ENCODE measurements at regions not wholly inside any gene's neighbourhood (a gene's known extent, or its start where the extent isn't known, plus 50 kb on each side); places are given as distances from the start of the nearest gene placed in this dataset.

DNA sequence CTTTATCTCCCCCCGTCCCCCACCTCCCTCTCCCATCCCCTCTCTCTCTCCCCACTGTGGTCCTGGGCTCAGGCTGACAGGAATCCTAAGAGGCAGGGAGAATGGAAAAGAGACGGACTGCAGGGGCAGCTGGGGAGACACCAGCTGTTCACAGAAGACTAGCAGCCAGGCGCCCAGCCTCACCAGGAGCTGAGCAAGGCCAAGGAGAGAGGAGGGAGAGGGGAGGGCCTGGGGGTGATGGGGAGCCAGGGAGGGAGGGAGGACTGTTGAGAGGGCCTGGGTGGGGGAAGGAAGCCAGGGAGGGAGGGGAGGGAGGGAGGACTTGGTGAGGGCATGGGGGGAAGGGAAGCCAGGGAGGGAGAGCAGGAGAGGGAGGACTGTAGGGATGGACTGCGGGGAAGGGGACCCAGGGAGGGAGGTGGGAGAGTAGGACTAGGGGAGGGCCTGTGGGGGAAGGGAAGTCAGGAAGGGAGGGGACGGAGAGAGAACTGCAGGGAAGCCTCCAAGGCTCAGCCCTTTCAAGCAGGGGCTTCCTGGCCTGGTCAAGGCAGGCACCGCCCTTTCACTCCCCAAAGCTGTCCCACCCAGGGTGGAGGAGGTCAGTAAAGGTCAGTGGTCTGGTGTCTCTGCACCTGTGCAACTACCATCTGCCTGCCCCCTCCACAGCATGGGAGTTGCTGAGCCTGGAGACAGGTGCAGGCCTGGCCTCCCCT lies 517.7 kb upstream of the MYT1L start:
- no peak for DNase-seq (ENCODE audit: low read depth)

GRCh38 chr2:2848198-2848597 lies 517.1 kb upstream of the MYT1L start:
- no peak for DNase-seq (ENCODE audit: low read depth)

GRCh38 chr2:2847209-2847676 lies 516.2 kb upstream of the MYT1L start:
- no peak for DNase-seq (ENCODE audit: low read depth)

DNA sequence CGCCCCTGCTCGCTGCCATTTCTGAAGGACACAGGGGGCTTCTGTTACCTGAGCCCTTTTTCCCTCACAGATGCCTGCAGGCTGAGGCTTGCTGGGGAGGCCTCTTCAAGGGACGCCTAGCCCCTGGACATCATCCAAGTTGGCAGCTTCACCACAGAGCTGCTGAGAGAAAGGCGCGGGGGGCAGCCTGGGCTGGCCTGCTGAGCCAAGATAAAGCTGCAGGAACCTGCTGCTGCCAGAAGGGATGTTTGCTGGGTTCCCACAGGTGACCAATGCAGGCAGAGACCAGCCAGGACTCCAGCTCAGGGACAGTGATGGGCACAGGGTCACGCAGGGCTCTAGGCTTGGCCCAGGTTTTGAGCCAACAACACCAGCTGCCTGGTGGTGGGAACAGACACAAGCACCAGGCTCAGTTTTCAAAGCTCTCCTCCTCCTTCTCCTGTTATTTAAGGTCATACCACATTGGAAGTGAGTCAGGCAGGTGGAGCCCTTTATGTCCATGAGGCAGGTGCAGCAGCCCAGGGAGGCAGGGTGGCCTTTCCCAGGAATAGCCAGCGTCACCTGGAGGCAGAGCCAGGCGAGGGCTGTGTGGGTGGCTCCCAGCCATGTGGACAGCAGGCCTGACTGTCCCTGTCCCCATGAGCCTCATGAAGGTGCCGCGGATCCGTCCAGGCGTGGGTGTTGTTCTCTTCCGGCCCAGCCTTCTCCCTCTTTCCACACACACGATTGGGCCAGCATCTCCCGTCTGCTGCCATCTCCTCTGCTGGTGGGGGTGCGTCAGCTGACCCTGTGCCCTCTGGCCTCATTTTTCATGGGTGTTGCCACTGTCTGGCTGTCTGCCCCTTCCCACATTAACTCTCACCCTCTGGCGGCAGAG lies 515.5 kb upstream of the MYT1L start:
- no peak for DNase-seq (ENCODE audit: low read depth)

GRCh38 chr2:2845806-2846315 lies 514.8 kb upstream of the MYT1L start:
- DNase-seq (ENCODE audit: low read depth) = no peak

DNA sequence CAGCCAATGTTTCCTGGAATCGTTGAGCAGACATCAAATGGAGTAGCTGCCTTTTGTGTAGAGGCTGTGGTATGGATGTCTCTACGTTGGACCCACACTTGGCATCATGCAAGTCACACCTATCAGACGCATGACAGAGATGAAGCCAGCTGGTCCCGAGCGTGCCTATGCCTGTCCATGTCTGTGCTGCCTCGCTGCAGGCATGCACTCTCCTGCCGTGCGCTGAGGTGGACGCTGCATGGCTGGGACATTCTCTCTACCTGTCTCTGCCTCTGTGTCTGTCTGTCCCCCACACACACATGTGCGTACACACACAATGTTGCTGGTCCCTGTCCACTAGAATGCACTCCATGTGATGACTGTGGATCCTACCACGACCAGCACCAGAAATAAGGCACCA lies 514.2 kb upstream of the MYT1L start:
- DNase-seq (ENCODE audit: low read depth) = no peak

GRCh38 chr2:2843969-2844548 lies 513.0 kb upstream of the MYT1L start:
- DNase-seq (ENCODE audit: low read depth) = no peak

GRCh38 chr2:2842466-2842865 lies 511.4 kb upstream of the MYT1L start:
- no peak for DNase-seq (ENCODE audit: low read depth)

GRCh38 chr2:2840681-2841300 lies 509.7 kb upstream of the MYT1L start:
- DNase-seq (ENCODE audit: low read depth) = no peak

GRCh38 chr2:2839782-2840531 lies 508.9 kb upstream of the MYT1L start:
- DNase-seq (ENCODE audit: low read depth) = no peak

- DNase-seq (ENCODE audit: low read depth) = no peak
Measured at GRCh38 chr2:2839393-2839781, 508.3 kb upstream of the MYT1L start.

DNA sequence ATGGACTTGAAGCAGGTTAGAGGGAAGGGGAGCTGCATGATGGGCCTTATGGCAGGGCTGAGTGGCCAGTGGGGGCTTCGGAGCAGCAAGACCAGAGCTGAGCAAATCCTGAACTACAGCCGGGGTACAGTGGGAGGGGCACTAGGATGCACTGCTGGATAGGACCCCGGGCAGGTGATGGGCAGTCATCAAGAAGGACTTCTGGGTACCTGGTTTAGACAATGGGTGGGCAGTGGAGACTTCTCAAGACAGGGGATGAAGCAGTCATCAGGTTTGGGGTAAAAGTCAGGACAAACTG lies 507.4 kb upstream of the MYT1L start:
- no peak for DNase-seq (ENCODE audit: low read depth)

DNA sequence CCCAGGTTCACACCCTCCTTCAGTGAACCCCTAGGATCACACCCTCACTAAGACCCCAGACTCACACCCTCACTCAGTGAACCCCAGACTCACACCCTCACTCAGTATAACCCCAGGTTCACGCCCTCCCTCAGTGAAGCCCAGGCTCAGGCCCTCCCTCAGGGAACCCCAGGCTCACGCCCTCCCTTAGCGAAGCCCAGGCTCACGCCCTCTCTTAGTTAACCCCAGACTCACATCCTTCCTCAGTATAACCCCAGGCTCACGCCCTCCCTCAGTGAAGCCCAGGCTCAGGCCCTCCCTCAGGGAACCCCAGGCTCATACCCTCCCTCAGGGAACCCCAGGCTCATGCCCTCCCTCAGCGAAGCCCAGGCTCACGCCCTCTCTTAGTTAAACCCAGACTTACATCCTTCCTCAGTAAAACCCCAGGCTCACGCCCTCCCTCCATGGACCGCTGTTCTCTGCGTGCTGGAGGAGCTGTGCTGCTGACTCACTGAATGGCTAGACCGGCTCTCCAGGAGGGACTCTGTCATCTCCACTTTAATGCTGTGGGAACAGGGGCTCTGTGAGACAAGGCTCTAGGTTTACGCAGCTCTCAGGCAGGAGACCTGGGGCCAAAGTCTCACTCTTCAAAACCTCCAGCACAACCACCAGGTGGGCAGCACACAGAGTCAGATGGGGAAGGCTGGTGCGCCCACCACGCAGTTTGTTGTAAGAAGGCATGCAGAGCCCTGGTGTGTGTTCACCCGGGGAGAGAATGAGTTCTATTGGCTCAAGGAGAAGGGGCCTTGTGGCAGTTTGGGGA lies 506.9 kb upstream of the MYT1L start:
- DNase-seq (ENCODE audit: low read depth) = no peak

GRCh38 chr2:2836343-2837070 lies 505.4 kb upstream of the MYT1L start:
- DNase-seq (ENCODE audit: low read depth) = no peak

- no peak for DNase-seq (ENCODE audit: low read depth)
Measured at GRCh38 chr2:2834516-2835254, 503.6 kb upstream of the MYT1L start.

GRCh38 chr2:2834105-2834504 lies 503.0 kb upstream of the MYT1L start:
- DNase-seq (ENCODE audit: low read depth) = no peak

DNA sequence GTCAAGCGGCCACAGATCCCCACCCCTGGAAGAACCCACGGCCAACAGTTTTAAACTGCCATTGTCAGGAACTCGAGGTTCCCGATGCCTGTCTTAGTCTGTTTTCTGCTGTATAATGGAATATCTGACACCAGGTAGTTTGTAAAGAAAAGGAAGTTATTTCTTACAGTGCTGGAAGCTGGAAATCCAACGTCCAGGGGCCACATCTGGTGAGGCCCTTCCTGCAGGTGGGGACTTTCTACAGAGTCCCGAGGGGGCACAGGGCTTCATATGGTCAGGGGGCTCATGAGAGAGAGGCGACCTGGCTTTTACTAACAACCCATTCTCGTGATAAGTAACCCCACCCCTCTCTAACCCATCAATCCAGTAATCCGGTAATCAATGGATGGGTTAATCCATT lies 501.6 kb upstream of the MYT1L start:
- DNase-seq (ENCODE audit: low read depth) = no peak

- no peak for DNase-seq (ENCODE audit: low read depth)
Measured at GRCh38 chr2:2831633-2832032, 500.6 kb upstream of the MYT1L start.

DNA sequence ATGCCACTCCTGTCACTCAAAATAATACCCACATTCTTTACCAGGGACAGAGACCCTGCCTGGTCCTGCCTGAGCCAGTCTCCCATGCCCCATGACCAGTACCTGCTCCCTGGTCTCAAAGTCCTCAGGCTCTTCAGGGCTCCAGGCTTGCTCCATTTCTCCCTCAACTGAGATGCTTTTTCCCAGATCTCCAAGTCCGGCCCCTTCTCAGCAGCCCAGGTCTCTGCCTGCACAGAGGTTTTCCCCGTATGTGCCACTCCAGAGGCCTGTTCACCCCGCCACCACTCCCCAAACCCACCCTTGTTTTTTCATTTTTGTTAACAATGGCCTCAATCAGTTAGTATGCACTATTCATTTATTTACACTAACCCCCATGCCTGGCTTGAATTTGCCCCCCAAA lies 499.5 kb upstream of the MYT1L start:
- DNase-seq (ENCODE audit: low read depth) = no peak

Measured in T-helper 22 cell (primary cell).